Osteocyte (in vitro differentiated cells): ENCODE measurements at regions not wholly inside any gene's neighbourhood (a gene's known extent, or its start where the extent isn't known, plus 50 kb on each side); places are given as distances from the start of the nearest gene placed in this dataset.

ENCODE experiments used
- DNase-seq: peaks from one replicate; pipeline ENCODE4 v3.0.0; 2021; ENCODE audit warnings: mixed read lengths; ENCODE audit not compliant: unreplicated experiment; ENCODE audit errors: extremely low spot score
- H3K27ac Mint-ChIP-seq: one replicate; pipeline ENCODE4 v1.8.0; 2021; ENCODE audit warnings: mild to moderate bottlenecking, mixed read lengths; ENCODE audit not compliant: unreplicated experiment
- H3K27me3 Mint-ChIP-seq: one replicate; pipeline ENCODE4 v1.8.0; 2021; ENCODE audit warnings: mixed read lengths; ENCODE audit not compliant: unreplicated experiment
- H3K36me3 Mint-ChIP-seq: one replicate; pipeline ENCODE4 v1.8.0; 2021; ENCODE audit warnings: mixed read lengths; ENCODE audit not compliant: unreplicated experiment
- H3K4me1 Mint-ChIP-seq: one replicate; pipeline ENCODE4 v1.8.0; 2021; ENCODE audit warnings: mixed read lengths; ENCODE audit not compliant: unreplicated experiment
- H3K4me3 Mint-ChIP-seq: one replicate; pipeline ENCODE4 v1.8.0; 2021; ENCODE audit warnings: mild to moderate bottlenecking, moderate library complexity, mixed read lengths; ENCODE audit not compliant: unreplicated experiment
- H3K9me3 Mint-ChIP-seq: one replicate; pipeline ENCODE4 v1.8.0; 2021; ENCODE audit warnings: mixed read lengths; ENCODE audit not compliant: unreplicated experiment
- CTCF ChIP-seq: fragments of 200-600 bp; sonication (generic); IDR thresholded peaks from 2 replicates; pipeline ENCODE4 v1.5.0; 2021; ENCODE audit warnings: antibody characterized with exemption, mild to moderate bottlenecking, moderate library complexity

GRCh38 chr5:74310386-74310785 lies 330.1 kb downstream of the ENC1 start:
- no peak overlapping the region for H3K27ac Mint-ChIP-seq
- no peak for DNase-seq
- H3K4me1 Mint-ChIP-seq: peaks cover 3% of the 10 kb centered on the region
- no peaks in the 10 kb centered on the region for H3K27me3 Mint-ChIP-seq
- H3K4me3 Mint-ChIP-seq: no peak overlapping the region
- no peaks in the 10 kb centered on the region for H3K36me3 Mint-ChIP-seq
- no peak for TF ChIP-seq CTCF
- no peaks in the 10 kb centered on the region for H3K9me3 Mint-ChIP-seq

GRCh38 chr5:74309050-74309449 lies 331.5 kb downstream of the ENC1 start:
- no peaks in the 10 kb centered on the region for H3K9me3 Mint-ChIP-seq
- H3K4me3 Mint-ChIP-seq: no peak overlapping the region
- no peaks in the 10 kb centered on the region for H3K36me3 Mint-ChIP-seq
- H3K27me3 Mint-ChIP-seq: no peaks in the 10 kb centered on the region
- peaks cover 3% of the 10 kb centered on the region for H3K4me1 Mint-ChIP-seq
- H3K27ac Mint-ChIP-seq: no peak overlapping the region
- DNase-seq: no peak
- no peak for TF ChIP-seq CTCF

GRCh38 chr5:74306845-74307244 lies 333.7 kb downstream of the ENC1 start:
- peaks cover 2% of the 10 kb centered on the region for H3K4me1 Mint-ChIP-seq
- TF ChIP-seq CTCF: no peak
- DNase-seq: no peak

GRCh38 chr5:74304536-74304935 lies 336.0 kb downstream of the ENC1 start:
- Mint-ChIP-seq H3K9me3 (no peaks in the 10 kb centered on the region), H3K27ac (no peak overlapping the region), H3K36me3 (no peaks in the 10 kb centered on the region), H3K4me3 (no peak overlapping the region), H3K27me3 (no peaks in the 10 kb centered on the region), H3K4me1 (no peaks in the 10 kb centered on the region)
- no peak for DNase-seq
- no peak for TF ChIP-seq CTCF

More at GRCh38 chr5:74306845-74307244, 333.7 kb downstream of the ENC1 start:
- H3K9me3 Mint-ChIP-seq: no peaks in the 10 kb centered on the region
- no peaks in the 10 kb centered on the region for H3K36me3 Mint-ChIP-seq
- no peak overlapping the region for H3K27ac Mint-ChIP-seq
- no peak overlapping the region for H3K4me3 Mint-ChIP-seq
- no peaks in the 10 kb centered on the region for H3K27me3 Mint-ChIP-seq

GRCh38 chr5:74303578-74303977 lies 336.9 kb downstream of the ENC1 start:
- no peaks in the 10 kb centered on the region for H3K27me3 Mint-ChIP-seq
- H3K9me3 Mint-ChIP-seq: no peaks in the 10 kb centered on the region
- no peak for DNase-seq
- no peak overlapping the region for H3K27ac Mint-ChIP-seq
- TF ChIP-seq CTCF: no peak
- no peaks in the 10 kb centered on the region for H3K4me1 Mint-ChIP-seq
- no peak overlapping the region for H3K4me3 Mint-ChIP-seq
- H3K36me3 Mint-ChIP-seq: no peaks in the 10 kb centered on the region
